SU-DHL-6 (cell line): ENCODE measurements at regions not wholly inside any gene's neighbourhood (a gene's known extent, or its start where the extent isn't known, plus 50 kb on each side); places are given as distances from the start of the nearest gene placed in this dataset.
"Not testable (repeated sequence)": the region's sequence is repeated elsewhere in the genome, so short reads cannot be mapped to it uniquely, and the experiment has no call there.

ENCODE experiments used
- CTCF ChIP-seq: fragments of 200-600 bp; sonication (generic); IDR thresholded peaks from one replicate; pipeline ENCODE4 v1.5.1; 2017; ENCODE audit warnings: antibody characterized with exemption, mild to moderate bottlenecking, low read length, moderate library complexity; ENCODE audit not compliant: insufficient read depth, poor library complexity, severe bottlenecking
- EZH2phosphoT487 ChIP-seq: fragments of 200-600 bp; sonication (generic), shearing (Covaris generic); conservative IDR thresholded peaks from 2 replicates; pipeline ENCODE4 v1.6.1; 2018; ENCODE audit warnings: mild to moderate bottlenecking, antibody characterized with exemption, low read length, moderate library complexity, mixed read lengths

- not testable (repeated sequence) for TF ChIP-seq CTCF, EZH2phosphoT487
Observed at GRCh38 chr12:88667615-88668014, 87.3 kb upstream of the KITLG start.
